ENCODE measurements at regions not wholly inside any gene's neighbourhood (a gene's known extent, or its start where the extent isn't known, plus 50 kb on each side); places are given as distances from the start of the nearest gene placed in this dataset.

DNA sequence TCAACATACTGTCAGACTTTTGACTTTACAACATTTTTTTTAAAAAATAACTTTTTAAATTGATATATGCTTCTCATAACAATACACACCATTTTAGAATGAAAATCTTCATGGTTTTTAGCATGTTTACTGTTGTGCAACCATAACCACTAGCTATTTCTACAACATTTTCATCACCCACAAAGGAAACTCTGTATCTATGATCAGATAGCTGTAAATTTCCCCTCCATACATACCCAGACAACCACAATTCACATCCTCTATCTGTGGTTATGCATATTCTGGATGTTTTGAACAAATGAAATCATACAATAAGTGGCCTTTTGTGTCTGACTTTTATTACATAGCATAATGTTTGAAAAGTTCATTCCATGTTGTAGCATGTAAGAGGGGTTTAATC is 1666.0 kb downstream of the EFNB2 start:
- TF ChIP-seq CTCF (IDR thresholded peaks at IDR 0.05; ENCODE audit: low read length) (no peak), EZH2 (IDR thresholded peaks at IDR 0.05; ENCODE audit: borderline replicate concordance, low read length) (no peak)
